Right lobe of liver (tissue), 4 donors: ENCODE measurements at regions not wholly inside any gene's neighbourhood (a gene's known extent, or its start where the extent isn't known, plus 50 kb on each side); places are given as distances from the start of the nearest gene placed in this dataset.

Experiments used
- POLR2A ChIP-seq: fragments of 450-650 bp; IDR thresholded peaks from one replicate; pipeline ENCODE4 v1.6.1; 2017; ENCODE audit warnings: antibody characterized with exemption, mild to moderate bottlenecking
- TF ChIP-seq, protein P1 (sequence below), 4 donors: fragments of 200-600 bp in 3 of 4; fragments of 450-650 bp in 1 of 4; IDR thresholded peaks; one replicate each; pipeline versions ENCODE4 v1.5.1 to v1.8.0; 2016 to 2022; ENCODE audit warnings: antibody characterized with exemption in 4 of 4, mild to moderate bottlenecking in 2 of 4
- donor health status: DM: no; HTN: no; CAD: no.
- donor health status: DM: no; HTN: no; CAD: no.
- donor health status: DM: no; HTN: yes; CAD: no.

DNA sequence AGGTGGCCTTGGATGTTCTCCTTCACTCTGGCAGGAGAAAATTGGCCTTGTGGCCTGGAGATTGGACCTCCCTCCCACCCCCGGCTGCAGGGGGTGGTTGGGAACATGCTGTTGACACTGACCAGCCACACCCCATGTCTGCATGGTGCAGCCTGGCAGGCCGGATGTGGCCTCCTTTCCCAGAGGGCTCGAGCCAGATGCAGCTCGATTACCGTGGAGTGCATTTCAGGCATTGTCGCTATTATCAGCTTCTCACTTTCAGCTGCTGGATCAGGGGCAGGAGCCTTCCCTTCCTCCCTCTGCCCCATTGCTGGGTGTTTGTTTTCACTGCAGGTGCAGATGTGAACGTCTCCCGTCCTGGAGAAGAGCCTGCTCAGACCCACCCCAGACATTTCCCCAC lies 211.0 kb upstream of the SIX2 start:
- TF ChIP-seq, protein P1, sequence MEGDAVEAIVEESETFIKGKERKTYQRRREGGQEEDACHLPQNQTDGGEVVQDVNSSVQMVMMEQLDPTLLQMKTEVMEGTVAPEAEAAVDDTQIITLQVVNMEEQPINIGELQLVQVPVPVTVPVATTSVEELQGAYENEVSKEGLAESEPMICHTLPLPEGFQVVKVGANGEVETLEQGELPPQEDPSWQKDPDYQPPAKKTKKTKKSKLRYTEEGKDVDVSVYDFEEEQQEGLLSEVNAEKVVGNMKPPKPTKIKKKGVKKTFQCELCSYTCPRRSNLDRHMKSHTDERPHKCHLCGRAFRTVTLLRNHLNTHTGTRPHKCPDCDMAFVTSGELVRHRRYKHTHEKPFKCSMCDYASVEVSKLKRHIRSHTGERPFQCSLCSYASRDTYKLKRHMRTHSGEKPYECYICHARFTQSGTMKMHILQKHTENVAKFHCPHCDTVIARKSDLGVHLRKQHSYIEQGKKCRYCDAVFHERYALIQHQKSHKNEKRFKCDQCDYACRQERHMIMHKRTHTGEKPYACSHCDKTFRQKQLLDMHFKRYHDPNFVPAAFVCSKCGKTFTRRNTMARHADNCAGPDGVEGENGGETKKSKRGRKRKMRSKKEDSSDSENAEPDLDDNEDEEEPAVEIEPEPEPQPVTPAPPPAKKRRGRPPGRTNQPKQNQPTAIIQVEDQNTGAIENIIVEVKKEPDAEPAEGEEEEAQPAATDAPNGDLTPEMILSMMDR (IDR thresholded peaks at IDR 0.05) = no peak
- no peak for TF ChIP-seq POLR2A
